ENCODE measurements at regions not wholly inside any gene's neighbourhood (a gene's known extent, or its start where the extent isn't known, plus 50 kb on each side); places are given as distances from the start of the nearest gene placed in this dataset.

DNA sequence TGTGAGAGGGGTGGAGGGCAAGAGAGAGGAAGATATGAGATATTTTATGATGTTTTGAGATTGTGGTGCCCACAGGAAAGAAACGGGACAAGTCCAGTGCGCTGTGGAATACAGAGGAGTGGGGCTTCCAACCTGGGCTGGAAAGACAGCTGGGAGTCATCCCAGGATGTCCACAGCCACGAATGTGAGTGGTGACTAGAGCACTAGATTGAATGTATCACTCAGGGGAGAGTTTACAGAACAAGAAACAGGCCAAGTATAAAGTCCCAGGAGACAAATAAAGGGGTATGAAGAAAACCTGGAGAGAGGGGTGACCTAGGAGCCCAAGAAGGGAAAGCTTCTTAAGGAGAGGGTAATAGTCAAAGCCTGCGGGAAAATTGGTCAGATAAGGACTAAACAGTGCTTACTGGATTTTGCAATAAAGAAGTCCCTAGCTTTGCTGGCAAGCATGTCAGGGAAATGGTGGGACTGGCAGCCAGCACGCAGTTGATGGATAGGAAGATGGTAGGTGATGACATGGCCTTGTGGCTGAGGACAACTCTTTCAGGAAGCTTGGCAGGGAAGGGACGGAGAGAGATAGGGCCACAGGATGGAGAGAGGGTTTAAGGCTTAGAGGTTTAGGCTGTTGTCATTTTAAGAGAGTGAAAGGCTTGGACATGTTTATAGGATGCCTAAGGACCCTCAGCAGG lies 114.5 kb downstream of the AXIN2 start:
- Histone ChIP-seq H2AFZ (ENCODE audit: low read length) (no peak overlapping the region), H3K9me3 (ENCODE audit: low read depth, low read length) (no peaks in the 10 kb centered on the region), H3K4me3 (ENCODE audit: insufficient read depth, low read length) (no peak overlapping the region), H3K4me1 (ENCODE audit: insufficient read depth, low read length) (no peaks in the 10 kb centered on the region), H3K4me2 (ENCODE audit: insufficient read depth, low read length) (no peak overlapping the region), H3K27me3 (ENCODE audit: insufficient read depth, low read length) (peaks cover 54% of the 10 kb centered on the region), H4K20me1 (ENCODE audit: insufficient read depth, low read length) (no peaks in the 10 kb centered on the region), H3K27ac (ENCODE audit: low read depth, low read length) (no peak overlapping the region), H3K79me2 (ENCODE audit: insufficient read depth, low read length) (no peaks in the 10 kb centered on the region), H3K36me3 (ENCODE audit: insufficient read depth, low read length) (no peaks in the 10 kb centered on the region)
- DNase-seq (ENCODE audit: insufficient read length, low spot score, missing footprints) = no peak
- TF ChIP-seq, protein P1, sequence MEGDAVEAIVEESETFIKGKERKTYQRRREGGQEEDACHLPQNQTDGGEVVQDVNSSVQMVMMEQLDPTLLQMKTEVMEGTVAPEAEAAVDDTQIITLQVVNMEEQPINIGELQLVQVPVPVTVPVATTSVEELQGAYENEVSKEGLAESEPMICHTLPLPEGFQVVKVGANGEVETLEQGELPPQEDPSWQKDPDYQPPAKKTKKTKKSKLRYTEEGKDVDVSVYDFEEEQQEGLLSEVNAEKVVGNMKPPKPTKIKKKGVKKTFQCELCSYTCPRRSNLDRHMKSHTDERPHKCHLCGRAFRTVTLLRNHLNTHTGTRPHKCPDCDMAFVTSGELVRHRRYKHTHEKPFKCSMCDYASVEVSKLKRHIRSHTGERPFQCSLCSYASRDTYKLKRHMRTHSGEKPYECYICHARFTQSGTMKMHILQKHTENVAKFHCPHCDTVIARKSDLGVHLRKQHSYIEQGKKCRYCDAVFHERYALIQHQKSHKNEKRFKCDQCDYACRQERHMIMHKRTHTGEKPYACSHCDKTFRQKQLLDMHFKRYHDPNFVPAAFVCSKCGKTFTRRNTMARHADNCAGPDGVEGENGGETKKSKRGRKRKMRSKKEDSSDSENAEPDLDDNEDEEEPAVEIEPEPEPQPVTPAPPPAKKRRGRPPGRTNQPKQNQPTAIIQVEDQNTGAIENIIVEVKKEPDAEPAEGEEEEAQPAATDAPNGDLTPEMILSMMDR (IDR thresholded peaks at IDR 0.05; ENCODE audit: extremely low read depth, low read depth, low read length) = no peak

DNA sequence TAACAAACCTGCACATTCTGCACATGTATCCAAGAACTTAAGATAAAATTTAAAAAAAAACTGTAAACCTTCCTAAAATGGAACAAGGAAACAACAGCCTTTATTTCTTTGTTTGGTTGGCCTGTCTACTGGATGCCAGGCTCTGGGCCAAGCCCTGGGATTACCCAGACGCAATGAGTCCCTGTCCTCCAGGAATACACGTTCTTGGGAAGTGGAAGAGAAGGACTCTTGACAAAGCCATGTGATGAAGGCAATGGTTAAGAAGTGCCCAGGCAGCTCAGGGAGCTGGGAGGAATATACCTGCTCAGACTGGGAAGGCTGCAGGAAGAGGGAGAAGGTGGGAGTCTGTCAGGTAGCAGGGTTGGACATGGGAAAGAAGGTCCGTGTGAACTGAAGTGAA lies 115.4 kb downstream of the AXIN2 start:
- no peaks in the 10 kb centered on the region for H3K4me1 ChIP-seq (ENCODE audit: insufficient read depth, low read length)
- no peak overlapping the region for H3K4me2 ChIP-seq (ENCODE audit: insufficient read depth, low read length)
- H3K27me3 ChIP-seq (ENCODE audit: insufficient read depth, low read length) = peaks cover 51% of the 10 kb centered on the region
- no peak overlapping the region for H3K4me3 ChIP-seq (ENCODE audit: insufficient read depth, low read length)
- H3K27ac ChIP-seq (ENCODE audit: low read depth, low read length) = no peak overlapping the region
- no peak overlapping the region for H2AFZ ChIP-seq (ENCODE audit: low read length)
- no peaks in the 10 kb centered on the region for H3K79me2 ChIP-seq (ENCODE audit: insufficient read depth, low read length)
- H4K20me1 ChIP-seq (ENCODE audit: insufficient read depth, low read length) = no peaks in the 10 kb centered on the region
- TF ChIP-seq, protein P1 (IDR thresholded peaks at IDR 0.05; ENCODE audit: extremely low read depth, low read depth, low read length) = no peak
- no peaks in the 10 kb centered on the region for H3K9me3 ChIP-seq (ENCODE audit: low read depth, low read length)
- no peak for DNase-seq (ENCODE audit: insufficient read length, low spot score, missing footprints)
- no peaks in the 10 kb centered on the region for H3K36me3 ChIP-seq (ENCODE audit: insufficient read depth, low read length)

DNA sequence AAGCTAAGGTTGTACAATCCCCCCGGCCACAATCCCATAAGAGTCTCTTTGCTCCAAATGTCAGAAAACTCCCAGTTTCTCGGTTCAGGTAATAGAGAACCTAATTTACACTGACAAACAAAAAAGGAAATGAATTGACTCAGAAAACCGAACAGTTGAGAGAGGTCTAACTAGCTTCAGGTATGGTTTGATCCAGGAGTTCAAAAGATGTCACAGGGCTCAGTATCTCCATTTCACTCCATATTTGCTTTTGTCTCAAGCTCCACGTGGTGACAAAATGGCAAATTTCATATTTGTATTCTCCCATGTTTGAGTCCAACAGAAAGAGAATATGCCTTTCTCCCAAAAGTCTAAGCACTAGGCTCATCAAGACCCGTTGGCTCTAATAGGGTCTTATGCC lies 117.4 kb downstream of the AXIN2 start:
- TF ChIP-seq, protein P1 (IDR thresholded peaks at IDR 0.05; ENCODE audit: extremely low read depth, low read depth, low read length) = no peak
- Histone ChIP-seq H4K20me1 (ENCODE audit: insufficient read depth, low read length) (no peaks in the 10 kb centered on the region), H3K36me3 (ENCODE audit: insufficient read depth, low read length) (no peaks in the 10 kb centered on the region), H3K4me2 (ENCODE audit: insufficient read depth, low read length) (no peak overlapping the region), H2AFZ (ENCODE audit: low read length) (no peak overlapping the region), H3K4me3 (ENCODE audit: insufficient read depth, low read length) (no peak overlapping the region), H3K79me2 (ENCODE audit: insufficient read depth, low read length) (no peaks in the 10 kb centered on the region), H3K27ac (ENCODE audit: low read depth, low read length) (no peak overlapping the region), H3K9me3 (ENCODE audit: low read depth, low read length) (no peaks in the 10 kb centered on the region), H3K27me3 (ENCODE audit: insufficient read depth, low read length) (peaks cover 53% of the 10 kb centered on the region), H3K4me1 (ENCODE audit: insufficient read depth, low read length) (no peaks in the 10 kb centered on the region)
- DNase-seq (ENCODE audit: insufficient read length, low spot score, missing footprints) = no peak

DNA sequence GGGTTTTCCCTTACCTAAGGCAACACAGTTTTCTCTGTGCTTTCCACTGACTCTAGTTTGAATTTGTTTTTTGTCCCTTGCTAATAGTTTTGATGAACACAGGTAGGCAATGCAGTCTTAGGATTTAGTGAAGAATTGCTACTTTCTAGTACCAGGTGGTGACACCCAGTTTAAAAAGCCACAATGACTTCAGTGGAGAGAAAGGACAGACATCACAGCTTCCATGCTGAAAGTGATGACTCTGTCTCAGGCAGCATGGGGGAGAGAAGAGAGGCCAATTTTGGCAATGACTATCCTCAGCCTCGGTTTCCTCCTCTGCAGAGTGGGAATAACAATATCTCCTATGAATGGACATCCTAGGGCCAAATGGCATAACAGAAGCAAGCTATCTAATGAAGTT lies 118.8 kb downstream of the AXIN2 start:
- H3K4me2 ChIP-seq (ENCODE audit: insufficient read depth, low read length) = no peak overlapping the region
- no peaks in the 10 kb centered on the region for H3K79me2 ChIP-seq (ENCODE audit: insufficient read depth, low read length)

More for the DNA sequence above, 118.8 kb downstream of the AXIN2 start:
- Histone ChIP-seq H3K4me3 (ENCODE audit: insufficient read depth, low read length) (no peak overlapping the region), H4K20me1 (ENCODE audit: insufficient read depth, low read length) (no peaks in the 10 kb centered on the region), H3K4me1 (ENCODE audit: insufficient read depth, low read length) (no peaks in the 10 kb centered on the region), H3K27ac (ENCODE audit: low read depth, low read length) (no peak overlapping the region), H3K27me3 (ENCODE audit: insufficient read depth, low read length) (peaks cover 53% of the 10 kb centered on the region), H3K36me3 (ENCODE audit: insufficient read depth, low read length) (no peaks in the 10 kb centered on the region), H3K9me3 (ENCODE audit: low read depth, low read length) (no peaks in the 10 kb centered on the region), H2AFZ (ENCODE audit: low read length) (no peak overlapping the region)
- no peak for DNase-seq (ENCODE audit: insufficient read length, low spot score, missing footprints)
- TF ChIP-seq, protein P1 (IDR thresholded peaks at IDR 0.05; ENCODE audit: extremely low read depth, low read depth, low read length) = no peak
